GM12875 (cell line): ENCODE measurements at regions not wholly inside any gene's neighbourhood (a gene's known extent, or its start where the extent isn't known, plus 50 kb on each side); places are given as distances from the start of the nearest gene placed in this dataset.
"Not testable (repeated sequence)": the region's sequence is repeated elsewhere in the genome, so short reads cannot be mapped to it uniquely, and the experiment has no call there.

Source experiments
- H3K4me3 ChIP-seq: one replicate; pipeline ENCODE4 v1.5.1; 2011; ENCODE audit warnings: low read depth, low read length, control low read depth
- TF ChIP-seq, protein P1 (sequence below): IDR thresholded peaks from 2 replicates; pipeline ENCODE4 v1.5.1; 2011; ENCODE audit warnings: low read depth, mild to moderate bottlenecking, control low read depth, inconsistent platforms, low read length, moderate library complexity, borderline replicate concordance; ENCODE audit not compliant: insufficient read depth

DNA sequence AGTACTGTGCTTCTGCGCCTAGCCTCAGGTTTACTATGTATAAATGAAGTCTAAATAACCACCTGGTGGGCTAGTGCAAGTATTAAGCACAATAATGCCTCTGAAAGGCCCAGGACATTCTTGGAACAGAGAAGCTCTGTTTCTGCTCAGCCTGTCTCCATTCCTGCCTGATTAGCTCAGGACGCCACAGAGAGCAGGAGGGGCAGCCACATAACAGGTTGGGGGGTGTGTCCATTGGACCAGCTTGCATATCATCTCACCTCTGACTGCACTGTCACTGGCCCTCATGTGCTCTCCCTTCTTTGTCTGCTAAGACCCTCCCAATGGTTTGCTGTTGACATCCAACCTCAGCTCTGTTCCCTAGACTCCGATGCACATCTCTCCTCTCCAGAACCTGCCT is 52.8 kb upstream of the IKZF1 start:
- H3K4me3 ChIP-seq, result no peak overlapping the region
- TF ChIP-seq, protein P1, sequence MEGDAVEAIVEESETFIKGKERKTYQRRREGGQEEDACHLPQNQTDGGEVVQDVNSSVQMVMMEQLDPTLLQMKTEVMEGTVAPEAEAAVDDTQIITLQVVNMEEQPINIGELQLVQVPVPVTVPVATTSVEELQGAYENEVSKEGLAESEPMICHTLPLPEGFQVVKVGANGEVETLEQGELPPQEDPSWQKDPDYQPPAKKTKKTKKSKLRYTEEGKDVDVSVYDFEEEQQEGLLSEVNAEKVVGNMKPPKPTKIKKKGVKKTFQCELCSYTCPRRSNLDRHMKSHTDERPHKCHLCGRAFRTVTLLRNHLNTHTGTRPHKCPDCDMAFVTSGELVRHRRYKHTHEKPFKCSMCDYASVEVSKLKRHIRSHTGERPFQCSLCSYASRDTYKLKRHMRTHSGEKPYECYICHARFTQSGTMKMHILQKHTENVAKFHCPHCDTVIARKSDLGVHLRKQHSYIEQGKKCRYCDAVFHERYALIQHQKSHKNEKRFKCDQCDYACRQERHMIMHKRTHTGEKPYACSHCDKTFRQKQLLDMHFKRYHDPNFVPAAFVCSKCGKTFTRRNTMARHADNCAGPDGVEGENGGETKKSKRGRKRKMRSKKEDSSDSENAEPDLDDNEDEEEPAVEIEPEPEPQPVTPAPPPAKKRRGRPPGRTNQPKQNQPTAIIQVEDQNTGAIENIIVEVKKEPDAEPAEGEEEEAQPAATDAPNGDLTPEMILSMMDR, result no peak

DNA sequence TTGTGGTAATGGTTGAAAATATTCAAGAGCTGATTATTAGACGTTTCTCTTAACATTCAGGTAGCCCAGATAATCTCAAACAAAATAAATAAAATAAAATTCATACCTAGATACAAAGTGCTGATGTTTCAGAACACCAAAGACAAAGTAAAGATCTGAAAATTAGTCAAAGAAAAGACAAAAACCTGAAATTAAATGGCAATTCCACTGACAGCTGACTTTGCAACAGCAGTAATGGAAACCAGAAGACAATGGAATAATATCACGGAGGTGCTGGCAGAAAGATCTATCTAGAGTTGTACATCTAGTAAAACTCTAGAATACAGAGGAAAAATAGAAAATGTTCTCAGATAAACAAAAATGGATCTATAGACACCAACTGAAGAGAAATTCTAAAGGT is 58.0 kb upstream of the IKZF1 start:
- TF ChIP-seq, protein P1, result no peak
- H3K4me3 ChIP-seq, result no peak overlapping the region

DNA sequence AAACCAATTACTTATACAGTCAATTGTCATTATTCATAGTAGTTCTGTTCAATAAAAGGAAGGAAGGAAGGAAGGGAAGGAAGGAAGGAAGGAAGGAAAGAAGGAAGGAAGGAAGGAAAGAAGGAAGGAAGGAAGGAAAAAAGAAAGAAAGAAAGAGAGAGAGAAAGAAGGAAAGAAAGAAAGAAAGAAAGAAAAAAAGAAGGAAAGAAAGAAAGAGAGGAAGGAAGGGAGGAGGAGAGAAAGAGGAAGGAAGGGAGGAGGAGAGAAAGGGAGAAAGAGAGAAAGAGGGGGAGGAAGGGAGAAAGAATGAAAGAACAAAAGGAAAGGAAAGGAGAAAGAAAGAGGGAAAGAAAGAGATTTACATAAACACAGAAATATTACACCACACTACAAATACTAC is 62.4 kb upstream of the IKZF1 start:
- not testable (repeated sequence) for H3K4me3 ChIP-seq

DNA sequence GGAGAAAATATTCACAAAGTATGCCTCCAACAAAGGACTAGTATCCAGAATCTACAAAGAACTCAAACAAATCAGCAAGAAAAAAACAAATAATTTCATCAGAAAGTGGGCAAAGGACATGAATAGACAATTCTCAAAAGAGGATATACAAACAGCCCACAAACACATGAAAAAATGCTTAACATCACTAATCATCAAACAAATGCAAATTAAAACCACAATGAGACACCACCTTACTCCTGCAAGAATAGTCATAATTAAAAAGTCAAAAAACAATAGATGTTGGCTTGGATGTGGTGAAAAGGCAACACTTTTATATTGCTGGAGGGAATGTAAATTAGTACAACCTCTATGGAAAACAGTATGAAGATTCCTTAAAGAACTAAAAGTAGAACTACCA is 63.8 kb upstream of the IKZF1 start:
- not testable (repeated sequence) for H3K4me3 ChIP-seq

DNA sequence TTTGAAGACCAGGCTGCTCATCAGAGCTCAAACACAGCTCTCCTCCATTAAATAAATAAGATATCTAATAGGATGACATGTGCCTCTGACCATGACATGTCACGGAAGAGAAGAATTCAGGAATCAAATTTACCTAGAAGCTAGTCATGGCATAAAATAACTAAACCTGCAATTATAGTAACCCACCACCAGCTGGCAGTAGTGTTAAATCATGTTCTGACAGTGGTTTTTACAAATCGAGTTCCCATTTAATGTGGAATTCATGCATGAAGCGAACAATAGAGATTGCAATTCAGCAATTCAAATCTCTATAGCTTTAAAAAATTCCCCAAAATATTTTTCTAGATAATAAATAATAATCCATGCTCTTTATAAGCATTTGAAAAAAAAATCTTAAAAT is 74.6 kb upstream of the IKZF1 start:
- no peak overlapping the region for H3K4me3 ChIP-seq
- TF ChIP-seq, protein P1, result peak; percentile 62; the same call in 1 of the 2 replicates

DNA sequence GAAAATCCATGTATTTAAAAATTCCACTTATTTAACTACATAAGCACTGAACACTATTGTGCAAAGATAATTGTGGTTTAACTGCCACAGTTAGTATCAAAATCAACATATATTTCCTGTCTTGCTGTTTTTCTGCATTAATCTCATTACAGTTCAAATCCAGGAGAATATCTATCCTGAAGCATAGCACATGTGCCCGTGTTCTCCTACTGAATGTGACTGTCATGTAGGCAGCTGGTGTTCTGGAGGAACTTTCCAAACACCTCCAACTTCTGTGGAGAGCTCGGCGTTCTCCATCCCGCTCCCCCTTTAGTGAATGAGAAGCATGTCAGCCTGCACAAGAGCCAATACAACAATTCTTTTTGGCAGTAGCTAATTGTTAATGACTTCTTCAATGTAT is 76.4 kb upstream of the IKZF1 start:
- TF ChIP-seq, protein P1, result no peak
- no peak overlapping the region for H3K4me3 ChIP-seq

DNA sequence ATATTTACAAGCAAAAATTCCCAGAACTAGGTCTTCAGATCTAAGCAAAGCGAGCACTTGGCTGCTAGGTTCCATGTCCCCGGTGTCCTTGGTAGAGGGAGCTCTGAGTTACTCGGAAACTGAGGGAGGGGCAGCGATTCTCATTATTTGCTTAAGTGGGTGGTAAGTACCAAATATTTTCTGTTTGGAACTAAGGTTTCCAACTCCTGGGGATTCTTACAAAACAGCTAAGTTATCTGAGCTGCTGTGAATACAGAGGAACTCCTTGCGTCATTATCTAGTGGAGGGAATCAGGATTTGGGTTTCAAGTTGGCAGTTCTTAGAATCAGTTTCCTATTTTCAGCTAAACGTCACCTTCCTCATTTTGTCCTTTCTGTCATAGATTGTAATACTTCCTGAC is 76.8 kb upstream of the IKZF1 start:
- H3K4me3 ChIP-seq, result no peak overlapping the region
- TF ChIP-seq, protein P1, result no peak

DNA sequence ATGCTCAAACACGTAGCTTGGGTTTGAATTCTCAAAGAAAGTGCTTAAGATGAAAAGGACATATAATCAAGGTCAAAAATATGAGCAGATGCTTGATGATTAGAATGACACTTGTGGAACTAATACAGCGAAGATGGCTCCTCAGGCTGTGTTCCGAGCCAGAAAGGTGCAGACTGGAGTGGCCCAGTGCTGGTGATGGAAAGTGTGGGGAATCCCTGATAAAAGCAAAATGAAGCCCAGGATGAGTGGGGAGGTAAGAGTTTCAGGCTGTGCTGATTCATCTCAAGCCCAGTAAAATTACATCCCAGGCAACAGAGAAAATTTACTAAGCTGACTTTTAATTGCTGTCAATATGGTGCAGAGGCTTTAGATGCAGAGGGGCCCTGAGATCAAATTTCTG is 77.8 kb upstream of the IKZF1 start:
- TF ChIP-seq, protein P1, result no peak
- H3K4me3 ChIP-seq, result no peak overlapping the region
